ENCODE measurements at regions not wholly inside any gene's neighbourhood (a gene's known extent, or its start where the extent isn't known, plus 50 kb on each side); places are given as distances from the start of the nearest gene placed in this dataset.

DNA sequence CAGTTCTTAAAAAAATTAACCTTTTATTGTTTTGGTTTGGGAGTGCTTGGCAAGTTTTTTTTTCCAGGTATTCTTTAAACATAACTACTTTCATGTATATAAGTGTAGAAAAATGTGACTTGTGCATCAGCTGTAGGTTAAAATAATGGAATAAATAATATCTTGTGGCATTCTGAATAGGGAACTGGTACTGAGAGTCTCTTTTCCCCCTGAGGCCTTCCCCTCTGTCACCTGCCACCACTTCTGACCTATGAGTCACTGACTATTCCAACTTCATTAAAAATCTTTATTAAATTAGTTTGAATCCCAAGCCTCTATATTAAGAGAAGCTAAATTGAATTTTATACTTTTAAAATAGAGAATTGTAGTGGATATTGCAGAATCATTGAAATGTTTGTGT is 805.7 kb downstream of the METTL15 start:
- TF ChIP-seq FOXM1 (IDR thresholded peaks at IDR 0.05; ENCODE audit: borderline replicate concordance, low read depth): no peak
- TF ChIP-seq, protein P1, sequence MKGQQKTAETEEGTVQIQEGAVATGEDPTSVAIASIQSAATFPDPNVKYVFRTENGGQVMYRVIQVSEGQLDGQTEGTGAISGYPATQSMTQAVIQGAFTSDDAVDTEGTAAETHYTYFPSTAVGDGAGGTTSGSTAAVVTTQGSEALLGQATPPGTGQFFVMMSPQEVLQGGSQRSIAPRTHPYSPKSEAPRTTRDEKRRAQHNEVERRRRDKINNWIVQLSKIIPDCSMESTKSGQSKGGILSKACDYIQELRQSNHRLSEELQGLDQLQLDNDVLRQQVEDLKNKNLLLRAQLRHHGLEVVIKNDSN (IDR thresholded peaks at IDR 0.05): no peak
- TF ChIP-seq, protein P2, sequence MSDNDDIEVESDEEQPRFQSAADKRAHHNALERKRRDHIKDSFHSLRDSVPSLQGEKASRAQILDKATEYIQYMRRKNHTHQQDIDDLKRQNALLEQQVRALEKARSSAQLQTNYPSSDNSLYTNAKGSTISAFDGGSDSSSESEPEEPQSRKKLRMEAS (IDR thresholded peaks at IDR 0.05): no peak
- no peak for TF ChIP-seq ZBTB7A (IDR thresholded peaks at IDR 0.05; ENCODE audit: low read depth)
- TF ChIP-seq NFIC (IDR thresholded peaks at IDR 0.05): no peak
- no peak for TF ChIP-seq EP300 (IDR thresholded peaks at IDR 0.05; ENCODE audit: borderline replicate concordance)
- no peak for TF ChIP-seq RAD21 (IDR thresholded peaks at IDR 0.05; ENCODE audit: low read depth)
- TF ChIP-seq CREB1 (IDR thresholded peaks at IDR 0.05; ENCODE audit: low read depth): no peak
- TF ChIP-seq TCF12 (IDR thresholded peaks at IDR 0.05; ENCODE audit: low read depth): no peak
- no peak for TF ChIP-seq TAF1 (IDR thresholded peaks at IDR 0.05; ENCODE audit: low read depth)
- no peak for TF ChIP-seq EGR1 (IDR thresholded peaks at IDR 0.05)
- no peak for TF ChIP-seq CEBPB (IDR thresholded peaks at IDR 0.05)
- TF ChIP-seq, protein P3, sequence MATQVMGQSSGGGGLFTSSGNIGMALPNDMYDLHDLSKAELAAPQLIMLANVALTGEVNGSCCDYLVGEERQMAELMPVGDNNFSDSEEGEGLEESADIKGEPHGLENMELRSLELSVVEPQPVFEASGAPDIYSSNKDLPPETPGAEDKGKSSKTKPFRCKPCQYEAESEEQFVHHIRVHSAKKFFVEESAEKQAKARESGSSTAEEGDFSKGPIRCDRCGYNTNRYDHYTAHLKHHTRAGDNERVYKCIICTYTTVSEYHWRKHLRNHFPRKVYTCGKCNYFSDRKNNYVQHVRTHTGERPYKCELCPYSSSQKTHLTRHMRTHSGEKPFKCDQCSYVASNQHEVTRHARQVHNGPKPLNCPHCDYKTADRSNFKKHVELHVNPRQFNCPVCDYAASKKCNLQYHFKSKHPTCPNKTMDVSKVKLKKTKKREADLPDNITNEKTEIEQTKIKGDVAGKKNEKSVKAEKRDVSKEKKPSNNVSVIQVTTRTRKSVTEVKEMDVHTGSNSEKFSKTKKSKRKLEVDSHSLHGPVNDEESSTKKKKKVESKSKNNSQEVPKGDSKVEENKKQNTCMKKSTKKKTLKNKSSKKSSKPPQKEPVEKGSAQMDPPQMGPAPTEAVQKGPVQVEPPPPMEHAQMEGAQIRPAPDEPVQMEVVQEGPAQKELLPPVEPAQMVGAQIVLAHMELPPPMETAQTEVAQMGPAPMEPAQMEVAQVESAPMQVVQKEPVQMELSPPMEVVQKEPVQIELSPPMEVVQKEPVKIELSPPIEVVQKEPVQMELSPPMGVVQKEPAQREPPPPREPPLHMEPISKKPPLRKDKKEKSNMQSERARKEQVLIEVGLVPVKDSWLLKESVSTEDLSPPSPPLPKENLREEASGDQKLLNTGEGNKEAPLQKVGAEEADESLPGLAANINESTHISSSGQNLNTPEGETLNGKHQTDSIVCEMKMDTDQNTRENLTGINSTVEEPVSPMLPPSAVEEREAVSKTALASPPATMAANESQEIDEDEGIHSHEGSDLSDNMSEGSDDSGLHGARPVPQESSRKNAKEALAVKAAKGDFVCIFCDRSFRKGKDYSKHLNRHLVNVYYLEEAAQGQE (IDR thresholded peaks at IDR 0.05; ENCODE audit: low read depth): no peak
- no peak for TF ChIP-seq TEAD4 (IDR thresholded peaks at IDR 0.05)

DNA sequence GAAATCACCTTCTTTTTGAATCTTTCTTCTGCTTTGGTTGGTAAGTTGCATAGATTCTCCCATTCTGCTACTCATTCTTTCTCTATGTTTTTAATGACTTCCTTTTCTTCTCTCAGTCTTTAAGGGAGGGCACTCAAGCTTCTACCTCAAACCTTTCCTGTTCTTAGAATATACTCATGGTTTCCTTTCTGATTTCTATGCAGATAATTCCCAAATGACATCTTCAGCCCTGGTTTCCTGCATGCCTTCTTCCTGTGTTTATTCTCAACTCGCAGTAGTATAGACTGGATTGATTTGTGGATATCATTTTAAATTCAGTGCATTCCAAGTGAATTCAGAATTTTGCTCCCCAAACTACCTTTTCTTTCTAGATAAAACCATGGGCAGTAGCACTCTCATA is 803.6 kb downstream of the METTL15 start:
- no peak for TF ChIP-seq TEAD4 (IDR thresholded peaks at IDR 0.05)
- no peak for TF ChIP-seq TAF1 (IDR thresholded peaks at IDR 0.05; ENCODE audit: low read depth)
- TF ChIP-seq FOXM1 (IDR thresholded peaks at IDR 0.05; ENCODE audit: borderline replicate concordance, low read depth): no peak
- no peak for TF ChIP-seq YY1 (IDR thresholded peaks at IDR 0.05; ENCODE audit: low read depth)
- no peak for TF ChIP-seq TCF12 (IDR thresholded peaks at IDR 0.05; ENCODE audit: low read depth)
- TF ChIP-seq, protein P3 (IDR thresholded peaks at IDR 0.05; ENCODE audit: low read depth): no peak
- no peak for TF ChIP-seq RAD21 (IDR thresholded peaks at IDR 0.05; ENCODE audit: low read depth)
- no peak for TF ChIP-seq EP300 (IDR thresholded peaks at IDR 0.05; ENCODE audit: borderline replicate concordance)
- TF ChIP-seq, protein P1 (IDR thresholded peaks at IDR 0.05): no peak
- TF ChIP-seq, protein P2 (IDR thresholded peaks at IDR 0.05): no peak
- TF ChIP-seq ZBTB7A (IDR thresholded peaks at IDR 0.05; ENCODE audit: low read depth): no peak
- no peak for TF ChIP-seq NFIC (IDR thresholded peaks at IDR 0.05)
- TF ChIP-seq CREB1 (IDR thresholded peaks at IDR 0.05; ENCODE audit: low read depth): no peak
- no peak for TF ChIP-seq EGR1 (IDR thresholded peaks at IDR 0.05)
- TF ChIP-seq CEBPB (IDR thresholded peaks at IDR 0.05): no peak

DNA sequence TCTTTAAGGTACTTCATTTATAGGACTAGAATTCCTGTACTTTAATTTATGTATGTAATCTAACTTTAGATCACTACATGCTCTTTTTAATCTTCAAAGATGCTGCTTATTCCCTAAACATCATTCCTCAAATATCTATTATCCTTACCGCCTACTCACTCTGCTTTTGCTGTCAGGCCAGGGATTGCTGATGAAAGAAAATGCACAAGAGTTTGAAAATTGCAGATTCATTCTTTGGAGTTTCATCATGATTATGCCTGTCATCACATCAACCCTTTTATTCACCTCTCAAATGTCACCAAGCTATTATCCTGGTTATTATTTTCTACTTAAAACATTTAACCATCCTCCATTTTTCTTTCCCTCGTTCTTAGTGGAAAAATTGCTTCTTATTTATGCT is 802.7 kb downstream of the METTL15 start:
- TF ChIP-seq YY1 (IDR thresholded peaks at IDR 0.05; ENCODE audit: low read depth) (no peak), NFIC (IDR thresholded peaks at IDR 0.05) (no peak), RAD21 (IDR thresholded peaks at IDR 0.05; ENCODE audit: low read depth) (no peak), EP300 (IDR thresholded peaks at IDR 0.05; ENCODE audit: borderline replicate concordance) (no peak), CREB1 (IDR thresholded peaks at IDR 0.05; ENCODE audit: low read depth) (no peak), ZBTB7A (IDR thresholded peaks at IDR 0.05; ENCODE audit: low read depth) (no peak), TCF12 (IDR thresholded peaks at IDR 0.05; ENCODE audit: low read depth) (no peak), TAF1 (IDR thresholded peaks at IDR 0.05; ENCODE audit: low read depth) (no peak), EGR1 (IDR thresholded peaks at IDR 0.05) (no peak), TEAD4 (IDR thresholded peaks at IDR 0.05) (no peak)
- TF ChIP-seq, protein P1 (IDR thresholded peaks at IDR 0.05): no peak
- TF ChIP-seq, protein P3 (IDR thresholded peaks at IDR 0.05; ENCODE audit: low read depth): no peak

DNA sequence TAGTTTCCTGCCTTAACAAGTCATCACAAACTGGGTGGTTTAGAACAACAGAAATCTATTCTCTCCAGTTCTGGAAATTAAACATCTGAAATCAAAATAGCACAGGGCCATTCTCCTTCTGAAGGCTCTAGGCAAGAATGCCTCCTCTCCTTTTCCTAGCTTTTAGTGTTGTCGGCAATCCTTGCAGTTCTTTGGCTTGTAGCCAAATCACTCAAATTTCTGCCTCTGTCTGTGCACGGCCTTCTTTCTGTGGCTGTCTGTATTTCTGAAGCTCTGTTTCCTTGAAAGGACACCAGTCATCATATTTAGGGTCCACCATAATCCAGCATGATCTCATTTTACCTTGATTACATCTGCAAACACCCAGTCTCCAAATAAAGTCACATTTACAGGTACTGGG is 795.5 kb downstream of the METTL15 start:
- TF ChIP-seq NFIC (IDR thresholded peaks at IDR 0.05) (peak; percentile 71), EGR1 (IDR thresholded peaks at IDR 0.05) (no peak)

All from Ishikawa (cell line).